ENCODE measurements at regions not wholly inside any gene's neighbourhood (a gene's known extent, or its start where the extent isn't known, plus 50 kb on each side); places are given as distances from the start of the nearest gene placed in this dataset.

DNA sequence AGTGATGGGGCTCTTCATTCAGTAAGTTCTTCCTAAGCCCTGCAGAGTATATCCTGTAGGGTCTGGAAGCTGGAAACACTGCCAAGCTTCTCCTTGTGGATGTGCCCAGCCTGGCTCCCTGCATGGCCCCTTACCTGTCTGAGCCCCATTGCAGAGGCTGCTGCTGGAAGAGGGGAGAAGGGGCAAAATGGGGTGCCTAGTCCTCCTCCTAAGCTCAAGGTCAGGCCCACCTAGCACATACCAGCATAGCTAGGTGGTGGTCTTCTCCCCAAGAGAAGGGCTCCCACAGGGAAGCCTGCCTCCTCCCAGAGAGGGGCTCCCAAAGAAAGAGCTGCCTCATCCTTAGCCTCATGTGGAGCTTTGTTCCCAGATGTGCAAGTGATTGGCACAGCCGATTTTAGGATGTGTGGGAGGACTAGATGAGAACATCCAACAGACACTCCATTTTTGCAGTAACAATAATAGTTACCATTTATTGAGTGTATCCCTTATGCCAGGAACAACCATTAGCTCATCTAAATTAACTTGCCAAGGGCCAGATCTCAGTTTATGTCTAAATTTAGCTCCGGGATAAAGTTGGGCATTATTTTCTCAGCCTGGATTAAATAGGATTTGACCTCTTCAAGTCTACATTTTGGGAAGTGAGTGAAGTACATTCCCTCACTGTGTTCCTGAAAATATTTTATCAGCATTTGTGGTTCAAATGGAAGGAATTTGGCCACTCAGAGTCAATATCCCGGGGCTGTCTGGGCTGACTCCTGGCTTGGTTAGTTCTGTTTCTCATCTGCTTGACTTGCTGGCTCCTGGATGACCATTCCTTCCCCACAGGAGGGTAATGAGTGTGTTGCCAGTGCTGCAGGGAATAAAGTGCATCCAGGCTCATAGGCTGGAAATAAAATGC is 291.1 kb upstream of the ROPN1 start:
- no peak for DNase-seq

GRCh38 chr3:124283652-124284023 is 291.7 kb upstream of the ROPN1 start:
- no peak for DNase-seq

- DNase-seq = no peak
Measured at GRCh38 chr3:124288996-124289395, 297.1 kb upstream of the ROPN1 start.

DNA sequence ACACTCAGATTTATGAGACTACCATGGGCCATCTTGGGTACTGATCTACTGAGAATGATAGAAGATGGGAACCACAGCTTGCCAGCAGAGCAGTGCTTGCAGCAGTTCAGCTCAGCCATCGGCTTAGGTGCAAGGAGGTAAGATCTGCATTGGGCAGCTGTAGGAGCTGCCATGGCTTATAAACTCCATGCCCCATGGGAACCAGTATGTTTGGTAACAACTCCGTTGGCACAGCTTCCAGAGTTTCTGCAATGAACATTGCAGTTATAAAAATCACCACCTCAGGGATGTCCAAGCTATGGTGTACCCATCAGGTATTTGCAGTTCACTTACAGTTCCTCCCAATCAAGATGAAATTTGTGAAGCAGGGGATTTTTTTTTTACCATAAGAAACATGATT is 299.1 kb upstream of the ROPN1 start:
- DNase-seq = no peak

GRCh38 chr3:124292329-124292728 is 300.4 kb upstream of the ROPN1 start:
- peak; percentile 28 for DNase-seq

GRCh38 chr3:124293584-124293983 is 301.7 kb upstream of the ROPN1 start:
- no peak for DNase-seq

GRCh38 chr3:124295362-124295761 is 303.4 kb upstream of the ROPN1 start:
- DNase-seq = no peak

GRCh38 chr3:124296406-124296805 is 304.5 kb upstream of the ROPN1 start:
- no peak for DNase-seq

- DNase-seq = peak; percentile 80
Measured at GRCh38 chr3:124297062-124297980, 305.4 kb upstream of the ROPN1 start.

DNA sequence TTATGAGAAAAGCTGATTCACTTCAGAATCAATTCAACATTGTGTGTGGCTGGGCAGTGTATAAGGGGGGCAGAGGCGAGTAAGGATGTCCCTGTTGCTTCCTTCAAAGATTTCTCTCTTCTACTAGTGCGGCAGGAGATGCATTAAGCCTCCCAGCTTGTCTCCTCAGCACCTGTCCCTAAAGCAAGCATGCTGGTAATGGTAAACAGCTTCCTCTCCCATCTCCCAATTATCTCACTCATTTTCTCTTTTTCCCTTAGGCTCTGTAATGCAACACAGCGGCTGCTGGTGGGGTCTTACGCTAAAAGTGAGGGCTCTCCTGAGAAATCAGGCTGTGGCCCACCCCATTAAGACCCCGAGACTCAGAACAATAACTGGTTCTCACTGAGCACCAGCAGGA is 306.4 kb upstream of the ROPN1 start:
- no peak for DNase-seq

DNA sequence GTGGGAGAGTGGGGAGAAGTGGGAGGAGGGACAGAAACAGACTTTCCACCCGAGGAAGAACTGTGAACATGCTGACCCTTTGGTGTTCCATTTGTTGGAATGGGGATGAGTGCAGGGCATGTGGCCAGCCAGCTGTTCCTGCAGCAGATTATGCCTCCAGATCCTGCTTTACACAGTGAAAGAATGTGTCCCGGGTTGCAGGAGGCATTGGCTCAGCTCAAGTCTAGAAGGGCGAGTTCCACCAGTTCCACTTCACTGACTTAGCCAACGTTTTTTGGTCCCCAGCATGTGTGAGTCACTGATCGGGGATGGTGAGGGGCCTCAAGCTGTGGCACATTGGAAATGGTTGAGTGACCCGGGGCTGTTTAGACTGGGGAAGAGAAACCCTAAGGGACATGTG is 307.0 kb upstream of the ROPN1 start:
- no peak for DNase-seq

- no peak for DNase-seq
Measured at GRCh38 chr3:124299831-124300230, 307.9 kb upstream of the ROPN1 start.

DNA sequence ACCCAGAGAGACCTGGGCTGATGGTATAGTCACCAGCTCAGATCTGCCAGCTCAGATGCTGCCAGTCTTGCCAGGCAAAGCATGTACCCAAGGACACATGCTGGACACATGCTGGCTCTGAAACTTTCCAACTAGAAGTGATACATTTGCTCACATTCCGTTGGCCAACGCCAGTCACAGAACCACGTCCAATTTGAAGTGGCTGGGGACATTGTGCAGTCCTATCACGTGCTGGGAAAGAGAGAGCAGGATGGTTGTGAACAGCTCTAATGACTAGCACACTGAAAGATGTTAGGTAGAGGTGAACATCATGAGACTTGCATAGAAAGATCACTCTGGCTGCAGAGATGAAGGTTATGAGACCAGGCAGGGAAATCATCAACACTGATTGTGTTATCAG is 308.5 kb upstream of the ROPN1 start:
- no peak for DNase-seq

GRCh38 chr3:124303305-124303910 is 311.5 kb upstream of the ROPN1 start:
- no peak for DNase-seq

- DNase-seq = no peak
Measured at GRCh38 chr3:124306665-124307064, 314.7 kb upstream of the ROPN1 start.

- DNase-seq = no peak
Measured at GRCh38 chr3:124313621-124314020, 321.7 kb upstream of the ROPN1 start.

- DNase-seq = no peak
Measured at GRCh38 chr3:124315215-124316033, 323.5 kb upstream of the ROPN1 start.

- no peak for DNase-seq
Measured at GRCh38 chr3:124316034-124316287, 324.0 kb upstream of the ROPN1 start.

GRCh38 chr3:124318014-124318413 is 326.1 kb upstream of the ROPN1 start:
- no peak for DNase-seq

GRCh38 chr3:124318656-124319055 is 326.7 kb upstream of the ROPN1 start:
- no peak for DNase-seq

GRCh38 chr3:124320976-124321375 is 329.1 kb upstream of the ROPN1 start:
- DNase-seq = no peak

- DNase-seq = no peak
Measured at GRCh38 chr3:124322309-124322880, 330.5 kb upstream of the ROPN1 start.

GRCh38 chr3:124322966-124323365 is 331.0 kb upstream of the ROPN1 start:
- peak; percentile 86 for DNase-seq

Measured in COR-L47 (cell line).